ENCODE measurements at regions not wholly inside any gene's neighbourhood (a gene's known extent, or its start where the extent isn't known, plus 50 kb on each side); places are given as distances from the start of the nearest gene placed in this dataset.

DNA sequence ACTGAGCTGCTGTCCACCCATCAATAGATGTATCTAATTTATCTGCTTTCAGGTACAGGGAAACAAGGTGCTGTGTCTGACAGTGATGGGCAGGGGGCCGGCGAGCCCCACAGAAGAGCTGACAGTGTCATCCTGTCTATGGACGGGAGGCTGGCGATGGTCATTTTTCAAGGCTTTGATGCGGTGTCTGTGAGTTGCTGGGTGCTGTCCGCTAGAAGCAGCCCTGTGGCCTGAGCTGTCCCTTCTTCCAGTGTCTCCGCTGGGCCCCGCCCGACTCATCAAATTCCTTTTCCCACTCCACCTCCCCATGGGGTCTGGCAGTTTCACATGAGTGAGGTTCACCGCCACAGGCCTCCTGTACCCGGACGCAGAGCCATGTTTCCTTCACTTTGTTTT lies 161.4 kb upstream of the PMEPA1 start:
- no peak overlapping the region for H3K4me3 Mint-ChIP-seq
- Histone ChIP-seq H3K4me1 (ENCODE audit: insufficient read depth) (peaks cover 9% of the 10 kb centered on the region; the same call in 1 of the 2 replicates), H3K27me3 (ENCODE audit: insufficient read depth) (no peaks in the 10 kb centered on the region), H4K20me1 (replicated peaks; ENCODE audit: insufficient read depth) (no peaks in the 10 kb centered on the region), H3K4me3 (no peak overlapping the region), H3K79me2 (replicated peaks; ENCODE audit: insufficient read depth) (no peaks in the 10 kb centered on the region), H3K4me2 (no peak overlapping the region), H3K27ac (ENCODE audit: low read depth) (no peak overlapping the region), H3F3A (replicated peaks; ENCODE audit: low read depth) (no peaks in the 10 kb centered on the region), H3K36me3 (ENCODE audit: insufficient read depth) (no peaks in the 10 kb centered on the region), H3K9me2 (ENCODE audit: insufficient read depth) (no peaks in the 10 kb centered on the region), H2AFZ (no peak overlapping the region)
- DNase-seq (ENCODE audit: low spot score), result no peak
- ATAC-seq, result no peak
- H3K4me1 Mint-ChIP-seq, result peaks cover 17% of the 10 kb centered on the region
- H3K27me3 Mint-ChIP-seq (ENCODE audit: insufficient read depth, low read depth, poor library complexity), result peaks cover 6% of the 10 kb centered on the region
- no peaks in the 10 kb centered on the region for H3K36me3 Mint-ChIP-seq (ENCODE audit: low read depth)
- TF ChIP-seq, protein P1, sequence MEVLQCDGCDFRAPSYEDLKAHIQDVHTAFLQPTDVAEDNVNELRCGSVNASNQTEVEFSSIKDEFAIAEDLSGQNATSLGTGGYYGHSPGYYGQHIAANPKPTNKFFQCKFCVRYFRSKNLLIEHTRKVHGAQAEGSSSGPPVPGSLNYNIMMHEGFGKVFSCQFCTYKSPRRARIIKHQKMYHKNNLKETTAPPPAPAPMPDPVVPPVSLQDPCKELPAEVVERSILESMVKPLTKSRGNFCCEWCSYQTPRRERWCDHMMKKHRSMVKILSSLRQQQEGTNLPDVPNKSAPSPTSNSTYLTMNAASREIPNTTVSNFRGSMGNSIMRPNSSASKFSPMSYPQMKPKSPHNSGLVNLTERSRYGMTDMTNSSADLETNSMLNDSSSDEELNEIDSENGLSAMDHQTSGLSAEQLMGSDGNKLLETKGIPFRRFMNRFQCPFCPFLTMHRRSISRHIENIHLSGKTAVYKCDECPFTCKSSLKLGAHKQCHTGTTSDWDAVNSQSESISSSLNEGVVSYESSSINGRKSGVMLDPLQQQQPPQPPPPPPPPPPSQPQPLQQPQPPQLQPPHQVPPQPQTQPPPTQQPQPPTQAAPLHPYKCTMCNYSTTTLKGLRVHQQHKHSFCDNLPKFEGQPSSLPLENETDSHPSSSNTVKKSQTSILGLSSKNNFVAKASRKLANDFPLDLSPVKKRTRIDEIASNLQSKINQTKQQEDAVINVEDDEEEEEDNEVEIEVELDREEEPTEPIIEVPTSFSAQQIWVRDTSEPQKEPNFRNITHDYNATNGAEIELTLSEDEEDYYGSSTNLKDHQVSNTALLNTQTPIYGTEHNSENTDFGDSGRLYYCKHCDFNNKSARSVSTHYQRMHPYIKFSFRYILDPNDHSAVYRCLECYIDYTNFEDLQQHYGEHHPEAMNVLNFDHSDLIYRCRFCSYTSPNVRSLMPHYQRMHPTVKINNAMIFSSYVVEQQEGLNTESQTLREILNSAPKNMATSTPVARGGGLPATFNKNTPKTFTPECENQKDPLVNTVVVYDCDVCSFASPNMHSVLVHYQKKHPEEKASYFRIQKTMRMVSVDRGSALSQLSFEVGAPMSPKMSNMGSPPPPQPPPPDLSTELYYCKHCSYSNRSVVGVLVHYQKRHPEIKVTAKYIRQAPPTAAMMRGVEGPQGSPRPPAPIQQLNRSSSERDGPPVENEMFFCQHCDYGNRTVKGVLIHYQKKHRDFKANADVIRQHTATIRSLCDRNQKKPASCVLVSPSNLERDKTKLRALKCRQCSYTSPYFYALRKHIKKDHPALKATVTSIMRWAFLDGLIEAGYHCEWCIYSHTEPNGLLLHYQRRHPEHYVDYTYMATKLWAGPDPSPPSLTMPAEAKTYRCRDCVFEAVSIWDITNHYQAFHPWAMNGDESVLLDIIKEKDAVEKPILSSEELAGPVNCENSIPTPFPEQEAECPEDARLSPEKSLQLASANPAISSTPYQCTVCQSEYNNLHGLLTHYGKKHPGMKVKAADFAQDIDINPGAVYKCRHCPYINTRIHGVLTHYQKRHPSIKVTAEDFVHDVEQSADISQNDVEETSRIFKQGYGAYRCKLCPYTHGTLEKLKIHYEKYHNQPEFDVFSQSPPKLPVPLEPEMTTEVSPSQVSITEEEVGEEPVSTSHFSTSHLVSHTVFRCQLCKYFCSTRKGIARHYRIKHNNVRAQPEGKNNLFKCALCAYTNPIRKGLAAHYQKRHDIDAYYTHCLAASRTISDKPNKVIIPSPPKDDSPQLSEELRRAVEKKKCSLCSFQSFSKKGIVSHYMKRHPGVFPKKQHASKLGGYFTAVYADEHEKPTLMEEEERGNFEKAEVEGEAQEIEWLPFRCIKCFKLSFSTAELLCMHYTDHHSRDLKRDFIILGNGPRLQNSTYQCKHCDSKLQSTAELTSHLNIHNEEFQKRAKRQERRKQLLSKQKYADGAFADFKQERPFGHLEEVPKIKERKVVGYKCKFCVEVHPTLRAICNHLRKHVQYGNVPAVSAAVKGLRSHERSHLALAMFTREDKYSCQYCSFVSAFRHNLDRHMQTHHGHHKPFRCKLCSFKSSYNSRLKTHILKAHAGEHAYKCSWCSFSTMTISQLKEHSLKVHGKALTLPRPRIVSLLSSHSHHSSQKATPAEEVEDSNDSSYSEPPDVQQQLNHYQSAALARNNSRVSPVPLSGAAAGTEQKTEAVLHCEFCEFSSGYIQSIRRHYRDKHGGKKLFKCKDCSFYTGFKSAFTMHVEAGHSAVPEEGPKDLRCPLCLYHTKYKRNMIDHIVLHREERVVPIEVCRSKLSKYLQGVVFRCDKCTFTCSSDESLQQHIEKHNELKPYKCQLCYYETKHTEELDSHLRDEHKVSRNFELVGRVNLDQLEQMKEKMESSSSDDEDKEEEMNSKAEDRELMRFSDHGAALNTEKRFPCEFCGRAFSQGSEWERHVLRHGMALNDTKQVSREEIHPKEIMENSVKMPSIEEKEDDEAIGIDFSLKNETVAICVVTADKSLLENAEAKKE (CRISPR knock-in tag; IDR thresholded peaks at IDR 0.05), result no peak
- no peak for TF ChIP-seq POLR2AphosphoS5 (IDR thresholded peaks at IDR 0.05; ENCODE audit: low read depth)
- TF ChIP-seq, protein P2, sequence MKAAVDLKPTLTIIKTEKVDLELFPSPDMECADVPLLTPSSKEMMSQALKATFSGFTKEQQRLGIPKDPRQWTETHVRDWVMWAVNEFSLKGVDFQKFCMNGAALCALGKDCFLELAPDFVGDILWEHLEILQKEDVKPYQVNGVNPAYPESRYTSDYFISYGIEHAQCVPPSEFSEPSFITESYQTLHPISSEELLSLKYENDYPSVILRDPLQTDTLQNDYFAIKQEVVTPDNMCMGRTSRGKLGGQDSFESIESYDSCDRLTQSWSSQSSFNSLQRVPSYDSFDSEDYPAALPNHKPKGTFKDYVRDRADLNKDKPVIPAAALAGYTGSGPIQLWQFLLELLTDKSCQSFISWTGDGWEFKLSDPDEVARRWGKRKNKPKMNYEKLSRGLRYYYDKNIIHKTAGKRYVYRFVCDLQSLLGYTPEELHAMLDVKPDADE (IDR thresholded peaks at IDR 0.05), result no peak
- TF ChIP-seq ZNF114 (CRISPR knock-in tag; IDR thresholded peaks at IDR 0.05), result no peak
- no peak for TF ChIP-seq ZNF331 (CRISPR knock-in tag; IDR thresholded peaks at IDR 0.05; ENCODE audit: low read depth)
- TF ChIP-seq EZH2phosphoT487 (IDR thresholded peaks at IDR 0.05; ENCODE audit: unreplicated experiment), result no peak
- no peak overlapping the region for H3K27ac Mint-ChIP-seq
- no peaks in the 10 kb centered on the region for H3K9me3 Mint-ChIP-seq
